ENCODE measurements at regions not wholly inside any gene's neighbourhood (a gene's known extent, or its start where the extent isn't known, plus 50 kb on each side); places are given as distances from the start of the nearest gene placed in this dataset.

- no peak overlapping the region for H2AFZ ChIP-seq (ENCODE audit: insufficient read depth, low read length, poor library complexity)
- H2BK120ac ChIP-seq (ENCODE audit: insufficient read depth, low read length, poor library complexity), result no peak overlapping the region
- no peak overlapping the region for H3K14ac ChIP-seq (ENCODE audit: low read length)
- H2AK5ac ChIP-seq (ENCODE audit: low read length), result no peak overlapping the region
- H4K91ac ChIP-seq (ENCODE audit: low read depth, low read length), result no peak overlapping the region
- no peak overlapping the region for H3K4me3 ChIP-seq (ENCODE audit: low read depth, low read length)
- no CpG with 5 or more reads among the region's 2 CpGs for WGBS (ENCODE audit: extremely low coverage, insufficient coverage, insufficient read length)
- H4K8ac ChIP-seq (ENCODE audit: low read depth, low read length), result no peak overlapping the region
- no peak for DNase-seq
- no peak overlapping the region for H3K27ac ChIP-seq (ENCODE audit: low read depth, low read length)
- H3K9ac ChIP-seq (ENCODE audit: low read length), result no peak overlapping the region
- H2BK12ac ChIP-seq (ENCODE audit: low read length), result no peak overlapping the region
- H3K18ac ChIP-seq (ENCODE audit: low read length), result no peak overlapping the region
- no peak overlapping the region for H3K4ac ChIP-seq (ENCODE audit: low read depth, low read length)
- no peak overlapping the region for H4K12ac ChIP-seq (ENCODE audit: low read depth, low read length)
- no peaks in the 10 kb centered on the region for H3K79me1 ChIP-seq (ENCODE audit: low read length)
- H3K4me2 ChIP-seq (ENCODE audit: low read length), result no peak overlapping the region
- H3K79me2 ChIP-seq (ENCODE audit: control insufficient read depth, insufficient read depth, low read length, poor library complexity), result no peaks in the 10 kb centered on the region
- H2BK5ac ChIP-seq (ENCODE audit: low read depth, low read length, poor library complexity), result no peak overlapping the region
- H3K27me3 ChIP-seq (ENCODE audit: insufficient read depth, low read length), result no peaks in the 10 kb centered on the region
- no peaks in the 10 kb centered on the region for H3K36me3 ChIP-seq (ENCODE audit: control insufficient read depth in 1 of 2, insufficient read depth in 2 of 2, low read length in 2 of 2)
- H3K4me1 ChIP-seq (ENCODE audit: control insufficient read depth in 1 of 2, insufficient read depth in 2 of 2, low read length in 2 of 2), result no peaks in the 10 kb centered on the region
- peaks cover 3% of the 10 kb centered on the region for H3K9me3 ChIP-seq (ENCODE audit: insufficient read depth, low read depth, low read length)
- H3K23ac ChIP-seq (ENCODE audit: low read length), result no peak overlapping the region
Measured at GRCh38 chr6:74466572-74466971, 739.3 kb downstream of the COL12A1 start.

GRCh38 chr6:74459260-74459659 lies 746.6 kb downstream of the COL12A1 start:
- Histone ChIP-seq H3K4me1 (ENCODE audit: control insufficient read depth in 1 of 2, insufficient read depth in 2 of 2, low read length in 2 of 2) (no peaks in the 10 kb centered on the region), H3K4me2 (ENCODE audit: low read length) (no peak overlapping the region), H3K18ac (ENCODE audit: low read length) (no peak overlapping the region), H4K91ac (ENCODE audit: low read depth, low read length) (no peak overlapping the region), H3K27me3 (ENCODE audit: insufficient read depth, low read length) (no peaks in the 10 kb centered on the region), H2BK12ac (ENCODE audit: low read length) (no peak overlapping the region), H2AK5ac (ENCODE audit: low read length) (no peak overlapping the region), H3K36me3 (ENCODE audit: control insufficient read depth in 1 of 2, insufficient read depth in 2 of 2, low read length in 2 of 2) (no peaks in the 10 kb centered on the region), H3K9ac (ENCODE audit: low read length) (no peak overlapping the region), H4K12ac (ENCODE audit: low read depth, low read length) (no peak overlapping the region), H2AFZ (ENCODE audit: insufficient read depth, low read length, poor library complexity) (no peak overlapping the region), H3K23ac (ENCODE audit: low read length) (no peak overlapping the region), H3K4me3 (ENCODE audit: low read depth, low read length) (peak overlapping the region; percentile 20), H3K4ac (ENCODE audit: low read depth, low read length) (no peak overlapping the region), H4K8ac (ENCODE audit: low read depth, low read length) (no peak overlapping the region), H2BK5ac (ENCODE audit: low read depth, low read length, poor library complexity) (no peak overlapping the region), H3K9me3 (ENCODE audit: insufficient read depth, low read depth, low read length) (no peaks in the 10 kb centered on the region), H3K14ac (ENCODE audit: low read length) (no peak overlapping the region), H3K27ac (ENCODE audit: low read depth, low read length) (no peak overlapping the region), H3K79me2 (ENCODE audit: control insufficient read depth, insufficient read depth, low read length, poor library complexity) (no peaks in the 10 kb centered on the region), H3K79me1 (ENCODE audit: low read length) (no peaks in the 10 kb centered on the region), H2BK120ac (ENCODE audit: insufficient read depth, low read length, poor library complexity) (no peak overlapping the region)
- WGBS (ENCODE audit: extremely low coverage, insufficient coverage, insufficient read length), result no CpG with 5 or more reads among the region's 7 CpGs
- DNase-seq, result no peak

GRCh38 chr6:74458536-74458935 lies 747.3 kb downstream of the COL12A1 start:
- Histone ChIP-seq H3K4me3 (ENCODE audit: low read depth, low read length) (no peak overlapping the region), H2BK5ac (ENCODE audit: low read depth, low read length, poor library complexity) (no peak overlapping the region), H2AK5ac (ENCODE audit: low read length) (no peak overlapping the region), H2BK12ac (ENCODE audit: low read length) (no peak overlapping the region), H3K79me1 (ENCODE audit: low read length) (no peaks in the 10 kb centered on the region), H3K27me3 (ENCODE audit: insufficient read depth, low read length) (no peaks in the 10 kb centered on the region), H3K9ac (ENCODE audit: low read length) (no peak overlapping the region), H3K18ac (ENCODE audit: low read length) (no peak overlapping the region), H3K14ac (ENCODE audit: low read length) (no peak overlapping the region), H3K27ac (ENCODE audit: low read depth, low read length) (no peak overlapping the region), H2AFZ (ENCODE audit: insufficient read depth, low read length, poor library complexity) (no peak overlapping the region), H3K23ac (ENCODE audit: low read length) (no peak overlapping the region), H3K36me3 (ENCODE audit: control insufficient read depth in 1 of 2, insufficient read depth in 2 of 2, low read length in 2 of 2) (no peaks in the 10 kb centered on the region), H4K91ac (ENCODE audit: low read depth, low read length) (no peak overlapping the region), H3K4me1 (ENCODE audit: control insufficient read depth in 1 of 2, insufficient read depth in 2 of 2, low read length in 2 of 2) (no peaks in the 10 kb centered on the region), H4K8ac (ENCODE audit: low read depth, low read length) (no peak overlapping the region), H3K79me2 (ENCODE audit: control insufficient read depth, insufficient read depth, low read length, poor library complexity) (no peaks in the 10 kb centered on the region), H3K4ac (ENCODE audit: low read depth, low read length) (no peak overlapping the region), H2BK120ac (ENCODE audit: insufficient read depth, low read length, poor library complexity) (no peak overlapping the region), H4K12ac (ENCODE audit: low read depth, low read length) (no peak overlapping the region), H3K4me2 (ENCODE audit: low read length) (no peak overlapping the region), H3K9me3 (ENCODE audit: insufficient read depth, low read depth, low read length) (no peaks in the 10 kb centered on the region)
- DNase-seq, result no peak
- WGBS (ENCODE audit: extremely low coverage, insufficient coverage, insufficient read length), result no CpG with 5 or more reads among the region's 1 CpG

GRCh38 chr6:74455786-74456185 lies 750.1 kb downstream of the COL12A1 start:
- no peak overlapping the region for H2AFZ ChIP-seq (ENCODE audit: insufficient read depth, low read length, poor library complexity)
- H3K23ac ChIP-seq (ENCODE audit: low read length), result no peak overlapping the region
- H3K27me3 ChIP-seq (ENCODE audit: insufficient read depth, low read length), result no peaks in the 10 kb centered on the region
- no peak overlapping the region for H3K18ac ChIP-seq (ENCODE audit: low read length)
- no peak overlapping the region for H2BK12ac ChIP-seq (ENCODE audit: low read length)
- no peak overlapping the region for H3K14ac ChIP-seq (ENCODE audit: low read length)
- no peak overlapping the region for H2BK120ac ChIP-seq (ENCODE audit: insufficient read depth, low read length, poor library complexity)
- H3K79me1 ChIP-seq (ENCODE audit: low read length), result no peaks in the 10 kb centered on the region
- WGBS (ENCODE audit: extremely low coverage, insufficient coverage, insufficient read length), result no CpG with 5 or more reads among the region's 1 CpG
- no peak overlapping the region for H2BK5ac ChIP-seq (ENCODE audit: low read depth, low read length, poor library complexity)
- H4K91ac ChIP-seq (ENCODE audit: low read depth, low read length), result no peak overlapping the region
- no peak overlapping the region for H3K4me3 ChIP-seq (ENCODE audit: low read depth, low read length)
- H4K12ac ChIP-seq (ENCODE audit: low read depth, low read length), result no peak overlapping the region
- no peaks in the 10 kb centered on the region for H3K36me3 ChIP-seq (ENCODE audit: control insufficient read depth in 1 of 2, insufficient read depth in 2 of 2, low read length in 2 of 2)
- DNase-seq, result no peak
- H3K4me2 ChIP-seq (ENCODE audit: low read length), result no peak overlapping the region
- H4K8ac ChIP-seq (ENCODE audit: low read depth, low read length), result no peak overlapping the region
- no peaks in the 10 kb centered on the region for H3K4me1 ChIP-seq (ENCODE audit: control insufficient read depth in 1 of 2, insufficient read depth in 2 of 2, low read length in 2 of 2)
- H3K79me2 ChIP-seq (ENCODE audit: control insufficient read depth, insufficient read depth, low read length, poor library complexity), result no peaks in the 10 kb centered on the region
- no peak overlapping the region for H3K9ac ChIP-seq (ENCODE audit: low read length)
- H3K9me3 ChIP-seq (ENCODE audit: insufficient read depth, low read depth, low read length), result no peaks in the 10 kb centered on the region
- no peak overlapping the region for H2AK5ac ChIP-seq (ENCODE audit: low read length)
- no peak overlapping the region for H3K27ac ChIP-seq (ENCODE audit: low read depth, low read length)
- H3K4ac ChIP-seq (ENCODE audit: low read depth, low read length), result no peak overlapping the region
